ENCODE measurements at regions not wholly inside any gene's neighbourhood (a gene's known extent, or its start where the extent isn't known, plus 50 kb on each side); places are given as distances from the start of the nearest gene placed in this dataset.

DNA sequence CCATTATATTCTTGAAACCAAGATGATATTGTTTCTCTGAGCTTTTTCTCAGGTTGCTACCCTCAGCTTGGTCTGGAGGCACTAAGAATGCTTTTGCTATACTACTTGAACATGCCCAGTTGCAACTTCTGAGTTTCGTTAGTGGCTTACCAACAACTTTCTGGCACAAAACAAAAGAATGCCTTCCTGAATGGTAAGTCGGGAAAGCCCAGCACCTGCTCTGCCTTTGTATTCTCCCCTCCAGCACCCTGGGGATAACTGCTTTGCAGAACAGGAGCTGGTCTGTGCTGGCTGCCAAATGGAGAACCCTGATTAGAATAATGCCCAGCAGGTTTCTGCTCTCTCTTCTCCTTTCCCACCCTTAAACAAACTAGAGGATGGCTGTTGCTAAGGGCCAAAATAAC, 149.3 kb downstream of the TGFB2 start:
- DNase-seq: no peak
- no peaks in the 10 kb centered on the region for H3K27me3 ChIP-seq (replicated peaks)
- H3K4me3 ChIP-seq (ENCODE audit: low read depth, low read length): no peak overlapping the region
- no peaks in the 10 kb centered on the region for H3K36me3 ChIP-seq (replicated peaks)
- TF ChIP-seq, protein P1, sequence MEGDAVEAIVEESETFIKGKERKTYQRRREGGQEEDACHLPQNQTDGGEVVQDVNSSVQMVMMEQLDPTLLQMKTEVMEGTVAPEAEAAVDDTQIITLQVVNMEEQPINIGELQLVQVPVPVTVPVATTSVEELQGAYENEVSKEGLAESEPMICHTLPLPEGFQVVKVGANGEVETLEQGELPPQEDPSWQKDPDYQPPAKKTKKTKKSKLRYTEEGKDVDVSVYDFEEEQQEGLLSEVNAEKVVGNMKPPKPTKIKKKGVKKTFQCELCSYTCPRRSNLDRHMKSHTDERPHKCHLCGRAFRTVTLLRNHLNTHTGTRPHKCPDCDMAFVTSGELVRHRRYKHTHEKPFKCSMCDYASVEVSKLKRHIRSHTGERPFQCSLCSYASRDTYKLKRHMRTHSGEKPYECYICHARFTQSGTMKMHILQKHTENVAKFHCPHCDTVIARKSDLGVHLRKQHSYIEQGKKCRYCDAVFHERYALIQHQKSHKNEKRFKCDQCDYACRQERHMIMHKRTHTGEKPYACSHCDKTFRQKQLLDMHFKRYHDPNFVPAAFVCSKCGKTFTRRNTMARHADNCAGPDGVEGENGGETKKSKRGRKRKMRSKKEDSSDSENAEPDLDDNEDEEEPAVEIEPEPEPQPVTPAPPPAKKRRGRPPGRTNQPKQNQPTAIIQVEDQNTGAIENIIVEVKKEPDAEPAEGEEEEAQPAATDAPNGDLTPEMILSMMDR (IDR thresholded peaks at IDR 0.05; ENCODE audit: low read depth, low read length, missing control alignments): no peak
- H3K27ac ChIP-seq: no peak overlapping the region
- in situ Hi-C loops (cut with HindIII; ENCODE audit: low pct_ligation_motif_present, low sequenced_read_pairs): no loop called here

DNA sequence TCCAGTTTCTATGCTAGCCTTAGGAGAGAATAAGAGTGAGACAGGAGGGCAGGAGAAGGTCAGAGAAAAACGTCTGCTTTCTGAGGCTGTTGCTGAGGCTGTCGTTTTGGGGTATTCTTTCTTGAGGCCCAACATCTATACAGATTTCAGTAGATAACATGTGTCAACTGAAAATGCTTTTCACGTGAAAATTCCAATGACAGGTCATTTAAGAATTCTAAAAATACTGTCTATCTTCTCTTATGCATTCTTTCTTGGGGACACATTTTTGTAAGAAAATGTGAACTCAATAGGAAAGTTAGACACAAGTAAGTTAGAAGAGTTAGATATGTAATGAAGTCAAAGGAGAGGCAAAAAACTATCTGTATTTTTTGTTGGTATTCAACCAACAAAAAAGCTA, 150.8 kb downstream of the TGFB2 start:
- no peak for DNase-seq
- Histone ChIP-seq H3K4me3 (ENCODE audit: low read depth, low read length) (no peak overlapping the region), H3K27ac (peak overlapping the region; percentile 85), H3K27me3 (replicated peaks) (no peaks in the 10 kb centered on the region), H3K36me3 (replicated peaks) (no peaks in the 10 kb centered on the region)
- TF ChIP-seq, protein P1 (IDR thresholded peaks at IDR 0.05; ENCODE audit: low read depth, low read length, missing control alignments): no peak
- in situ Hi-C loops (cut with HindIII; ENCODE audit: low pct_ligation_motif_present, low sequenced_read_pairs): no loop called here

DNA sequence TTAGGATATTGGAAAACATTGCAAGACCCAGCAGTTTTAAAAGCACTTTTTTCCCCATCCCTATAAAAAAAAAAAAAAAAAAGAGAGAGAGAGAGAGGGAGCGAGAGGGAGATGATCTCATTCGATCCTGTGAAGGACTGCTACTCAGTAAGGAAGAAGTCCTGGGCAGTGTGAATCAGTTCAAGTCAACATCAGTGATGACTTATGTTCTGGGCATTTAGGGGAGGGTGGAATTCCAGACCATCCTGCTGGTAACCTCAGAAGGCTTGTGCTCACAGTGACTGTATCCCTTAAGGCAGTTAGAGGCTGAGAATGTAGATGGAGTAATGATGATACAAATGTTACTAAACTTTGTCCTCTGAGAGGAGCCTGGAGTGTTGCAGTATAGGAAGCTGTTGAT, 151.4 kb downstream of the TGFB2 start:
- peak; percentile 100 for DNase-seq

DNA sequence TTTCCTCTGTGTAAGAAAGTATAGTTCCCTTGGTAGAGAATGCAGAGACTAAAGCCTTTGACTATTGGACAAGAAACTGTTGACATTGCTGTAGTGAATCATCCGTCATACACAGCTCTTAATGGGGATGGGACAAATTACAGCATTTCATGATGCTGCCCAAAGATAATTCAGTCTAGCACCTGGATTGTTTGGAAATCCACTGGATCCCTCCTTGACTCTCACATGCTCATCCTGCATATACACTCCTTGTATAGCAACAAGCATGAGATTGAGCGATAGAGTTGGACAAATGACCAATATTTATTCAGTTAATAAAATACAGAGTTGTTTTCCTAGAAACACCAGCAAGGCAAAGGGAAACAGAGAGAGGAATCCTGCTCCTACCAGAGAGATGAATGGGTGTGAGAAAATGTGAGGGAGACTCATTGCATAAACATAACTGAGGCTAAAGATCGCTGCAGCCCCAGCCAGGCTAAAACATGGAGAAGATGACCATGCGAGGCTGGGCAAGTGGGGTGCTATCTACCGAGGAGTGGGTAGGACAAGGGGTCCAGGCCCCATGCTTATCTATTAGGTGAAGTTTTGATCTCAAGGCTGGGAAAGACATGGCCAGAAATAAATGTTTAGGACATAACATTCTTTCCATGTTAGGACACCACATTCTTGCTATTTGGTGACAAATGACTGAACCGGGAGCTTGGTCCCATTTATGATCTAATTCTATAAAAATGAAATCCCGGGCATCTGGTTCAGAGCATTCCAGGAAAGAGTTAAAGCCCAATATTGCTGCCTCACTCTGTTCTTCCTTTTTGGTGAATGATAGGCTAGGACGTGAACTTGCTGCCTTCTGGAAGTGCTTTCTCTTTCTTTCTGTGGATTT, 153.2 kb downstream of the TGFB2 start:
- peak overlapping the region; percentile 100 for H3K27ac ChIP-seq
- H3K36me3 ChIP-seq (replicated peaks): no peaks in the 10 kb centered on the region
- peak overlapping the region; percentile 43 for H3K4me3 ChIP-seq (ENCODE audit: low read depth, low read length)
- TF ChIP-seq, protein P1 (IDR thresholded peaks at IDR 0.05; ENCODE audit: low read depth, low read length, missing control alignments): no peak
- H3K27me3 ChIP-seq (replicated peaks): no peaks in the 10 kb centered on the region
- peak; percentile 80 for DNase-seq
- in situ Hi-C loops (cut with HindIII; ENCODE audit: low pct_ligation_motif_present, low sequenced_read_pairs): no loop called here

More for the DNA sequence above, 151.4 kb downstream of the TGFB2 start:
- Histone ChIP-seq H3K27me3 (replicated peaks) (no peaks in the 10 kb centered on the region), H3K36me3 (replicated peaks) (no peaks in the 10 kb centered on the region), H3K4me3 (ENCODE audit: low read depth, low read length) (no peak overlapping the region), H3K27ac (peak overlapping the region; percentile 100)
- in situ Hi-C loops (cut with HindIII; ENCODE audit: low pct_ligation_motif_present, low sequenced_read_pairs): no loop called here
- TF ChIP-seq, protein P1 (IDR thresholded peaks at IDR 0.05; ENCODE audit: low read depth, low read length, missing control alignments): no peak

DNA sequence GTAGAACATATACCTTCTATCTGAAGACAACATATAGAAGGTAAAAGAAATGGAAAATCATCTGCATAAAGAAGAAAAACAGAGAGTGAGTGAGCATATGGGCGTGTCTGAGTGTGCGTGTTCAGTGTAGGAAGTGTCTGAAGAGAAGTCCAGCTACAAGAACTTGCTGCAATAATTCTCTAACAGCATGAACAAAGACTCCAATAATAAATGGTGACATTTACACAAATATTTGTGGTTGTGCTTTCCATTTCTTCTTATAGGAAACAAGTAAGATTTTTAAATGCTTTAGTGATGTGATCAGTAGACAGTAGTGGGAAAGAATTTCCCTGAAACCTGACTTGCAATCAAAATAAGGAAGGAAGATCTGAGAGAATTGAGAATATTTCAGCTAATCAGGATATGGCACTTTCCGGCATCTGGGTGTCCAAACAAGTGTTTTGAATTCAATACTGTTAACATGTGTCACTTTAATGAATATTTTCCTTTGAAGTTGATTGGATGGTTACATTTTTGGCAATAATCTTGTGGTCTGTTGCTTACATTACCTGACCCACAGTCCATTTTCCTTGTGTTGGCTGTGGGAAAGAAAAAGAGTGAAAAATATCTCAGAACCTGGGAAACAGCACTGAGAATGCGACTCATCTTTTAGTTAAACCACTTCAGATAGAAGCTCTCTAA, 154.0 kb downstream of the TGFB2 start:
- in situ Hi-C loops (cut with HindIII; ENCODE audit: low pct_ligation_motif_present, low sequenced_read_pairs): no loop called here
- Histone ChIP-seq H3K27ac (peak overlapping the region; percentile 100), H3K4me3 (ENCODE audit: low read depth, low read length) (peak overlapping the region; percentile 43), H3K27me3 (replicated peaks) (no peaks in the 10 kb centered on the region), H3K36me3 (replicated peaks) (no peaks in the 10 kb centered on the region)
- DNase-seq: peak; percentile 81
- TF ChIP-seq, protein P1 (IDR thresholded peaks at IDR 0.05; ENCODE audit: low read depth, low read length, missing control alignments): no peak
